ENCODE measurements at regions not wholly inside any gene's neighbourhood (a gene's known extent, or its start where the extent isn't known, plus 50 kb on each side); places are given as distances from the start of the nearest gene placed in this dataset.

DNA sequence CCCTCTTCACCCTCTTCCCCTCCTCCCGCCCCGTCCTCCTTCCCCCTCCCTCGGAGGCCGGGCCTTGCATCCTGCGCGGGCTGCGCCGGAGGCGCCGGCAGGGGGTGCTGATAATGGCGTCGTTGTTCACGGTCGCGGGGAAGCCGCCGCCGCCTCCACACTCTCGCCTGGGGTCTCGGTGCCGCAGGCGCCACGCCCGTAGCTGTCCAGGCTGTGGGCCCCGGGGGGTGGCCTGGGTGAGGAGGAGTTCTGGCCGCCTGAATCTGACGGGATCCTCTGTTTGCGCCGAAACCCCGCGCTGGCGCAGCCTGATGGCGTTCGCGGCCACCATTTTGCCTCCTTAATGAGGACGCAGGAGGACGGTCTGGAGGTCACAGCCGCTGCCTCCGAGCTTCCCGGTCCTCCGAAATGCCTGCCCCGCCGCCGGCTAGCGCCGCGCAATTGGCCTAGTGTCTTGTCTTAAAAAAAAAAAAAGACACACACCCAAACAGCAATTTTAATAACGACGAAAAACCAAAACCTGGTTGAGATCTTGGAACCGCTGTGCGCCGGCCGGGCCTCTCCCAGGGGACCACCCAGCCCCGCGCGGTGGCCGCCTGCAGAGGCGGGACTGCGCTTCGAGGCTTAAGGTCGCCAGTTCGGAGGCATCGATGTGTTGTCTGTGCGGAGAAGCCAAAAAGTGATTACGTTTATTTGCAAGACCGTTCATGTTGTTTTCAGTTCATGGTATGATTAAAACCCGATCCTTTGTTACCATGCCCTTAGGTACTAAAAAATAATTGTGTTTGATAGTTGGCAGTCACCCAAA, 106.6 kb upstream of the HNRNPU start (continued):
- 0 out of 2 replicates have a peak, but pooled peaks have one; percentile 45 for TF ChIP-seq KLF9 (tag by site-specific recombination; IDR thresholded peaks at IDR 0.05; ENCODE audit: low read depth)
- TF ChIP-seq ZNF621 (tag by site-specific recombination; IDR thresholded peaks at IDR 0.05): no peak
- peak; percentile 99 for TF ChIP-seq ZFP69B (tag by site-specific recombination; IDR thresholded peaks at IDR 0.05)
- TF ChIP-seq ZNF660 (tag by site-specific recombination; IDR thresholded peaks at IDR 0.05): peak; percentile 94
- peak; percentile 90 for TF ChIP-seq ZNF423 (tag by site-specific recombination; IDR thresholded peaks at IDR 0.05)
- TF ChIP-seq MEIS1 (CRISPR knock-in tag; IDR thresholded peaks at IDR 0.05; ENCODE audit: borderline replicate concordance): peak; percentile 41; the same call in 1 of the 2 replicates
- TF ChIP-seq ZNF555 (tag by site-specific recombination; conservative IDR thresholded peaks at IDR 0.05): no peak
- TF ChIP-seq ZEB2 (tag by site-specific recombination; IDR thresholded peaks at IDR 0.05): peak; percentile 100
- no peak for TF ChIP-seq ZNF514 (tag by site-specific recombination; IDR thresholded peaks at IDR 0.05)
- no peak for TF ChIP-seq ZNF211 (tag by site-specific recombination; IDR thresholded peaks at IDR 0.05; ENCODE audit: low read depth)
- TF ChIP-seq ZNF558 (tag by site-specific recombination; IDR thresholded peaks at IDR 0.05): 0 out of 2 replicates have a peak, but pooled peaks have one; percentile 16
- TF ChIP-seq ZNF571 (tag by site-specific recombination; IDR thresholded peaks at IDR 0.05): no peak
- TF ChIP-seq MZF1 (tag by site-specific recombination; IDR thresholded peaks at IDR 0.05; ENCODE audit: borderline replicate concordance): peak; percentile 75
- peak; percentile 97; the same call in 1 of the 2 replicates for TF ChIP-seq ZNF391 (tag by site-specific recombination; IDR thresholded peaks at IDR 0.05; ENCODE audit: borderline replicate concordance, low read depth)
- peak; percentile 99 for TF ChIP-seq ZNF335 (tag by site-specific recombination; conservative IDR thresholded peaks at IDR 0.05)
- TF ChIP-seq, protein P1, sequence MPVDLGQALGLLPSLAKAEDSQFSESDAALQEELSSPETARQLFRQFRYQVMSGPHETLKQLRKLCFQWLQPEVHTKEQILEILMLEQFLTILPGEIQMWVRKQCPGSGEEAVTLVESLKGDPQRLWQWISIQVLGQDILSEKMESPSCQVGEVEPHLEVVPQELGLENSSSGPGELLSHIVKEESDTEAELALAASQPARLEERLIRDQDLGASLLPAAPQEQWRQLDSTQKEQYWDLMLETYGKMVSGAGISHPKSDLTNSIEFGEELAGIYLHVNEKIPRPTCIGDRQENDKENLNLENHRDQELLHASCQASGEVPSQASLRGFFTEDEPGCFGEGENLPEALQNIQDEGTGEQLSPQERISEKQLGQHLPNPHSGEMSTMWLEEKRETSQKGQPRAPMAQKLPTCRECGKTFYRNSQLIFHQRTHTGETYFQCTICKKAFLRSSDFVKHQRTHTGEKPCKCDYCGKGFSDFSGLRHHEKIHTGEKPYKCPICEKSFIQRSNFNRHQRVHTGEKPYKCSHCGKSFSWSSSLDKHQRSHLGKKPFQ (tag by site-specific recombination; IDR thresholded peaks at IDR 0.05): peak; percentile 58; the same call in 1 of the 2 replicates
- TF ChIP-seq, protein P2, sequence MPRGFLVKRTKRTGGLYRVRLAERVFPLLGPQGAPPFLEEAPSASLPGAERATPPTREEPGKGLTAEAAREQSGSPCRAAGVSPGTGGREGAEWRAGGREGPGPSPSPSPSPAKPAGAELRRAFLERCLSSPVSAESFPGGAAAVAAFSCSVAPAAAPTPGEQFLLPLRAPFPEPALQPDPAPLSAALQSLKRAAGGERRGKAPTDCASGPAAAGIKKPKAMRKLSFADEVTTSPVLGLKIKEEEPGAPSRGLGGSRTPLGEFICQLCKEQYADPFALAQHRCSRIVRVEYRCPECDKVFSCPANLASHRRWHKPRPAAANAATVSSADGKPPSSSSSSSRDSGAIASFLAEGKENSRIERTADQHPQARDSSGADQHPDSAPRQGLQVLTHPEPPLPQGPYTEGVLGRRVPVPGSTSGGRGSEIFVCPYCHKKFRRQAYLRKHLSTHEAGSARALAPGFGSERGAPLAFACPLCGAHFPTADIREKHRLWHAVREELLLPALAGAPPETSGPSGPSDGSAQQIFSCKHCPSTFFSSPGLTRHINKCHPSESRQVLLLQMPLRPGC (tag by site-specific recombination; IDR thresholded peaks at IDR 0.05): peak; percentile 92
- peak; percentile 100 for TF ChIP-seq GLIS1 (tag by site-specific recombination; IDR thresholded peaks at IDR 0.05)
- TF ChIP-seq, protein P3, sequence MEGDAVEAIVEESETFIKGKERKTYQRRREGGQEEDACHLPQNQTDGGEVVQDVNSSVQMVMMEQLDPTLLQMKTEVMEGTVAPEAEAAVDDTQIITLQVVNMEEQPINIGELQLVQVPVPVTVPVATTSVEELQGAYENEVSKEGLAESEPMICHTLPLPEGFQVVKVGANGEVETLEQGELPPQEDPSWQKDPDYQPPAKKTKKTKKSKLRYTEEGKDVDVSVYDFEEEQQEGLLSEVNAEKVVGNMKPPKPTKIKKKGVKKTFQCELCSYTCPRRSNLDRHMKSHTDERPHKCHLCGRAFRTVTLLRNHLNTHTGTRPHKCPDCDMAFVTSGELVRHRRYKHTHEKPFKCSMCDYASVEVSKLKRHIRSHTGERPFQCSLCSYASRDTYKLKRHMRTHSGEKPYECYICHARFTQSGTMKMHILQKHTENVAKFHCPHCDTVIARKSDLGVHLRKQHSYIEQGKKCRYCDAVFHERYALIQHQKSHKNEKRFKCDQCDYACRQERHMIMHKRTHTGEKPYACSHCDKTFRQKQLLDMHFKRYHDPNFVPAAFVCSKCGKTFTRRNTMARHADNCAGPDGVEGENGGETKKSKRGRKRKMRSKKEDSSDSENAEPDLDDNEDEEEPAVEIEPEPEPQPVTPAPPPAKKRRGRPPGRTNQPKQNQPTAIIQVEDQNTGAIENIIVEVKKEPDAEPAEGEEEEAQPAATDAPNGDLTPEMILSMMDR (tag by site-specific recombination; IDR thresholded peaks at IDR 0.05): peak; percentile 99
- TF ChIP-seq, protein P4, sequence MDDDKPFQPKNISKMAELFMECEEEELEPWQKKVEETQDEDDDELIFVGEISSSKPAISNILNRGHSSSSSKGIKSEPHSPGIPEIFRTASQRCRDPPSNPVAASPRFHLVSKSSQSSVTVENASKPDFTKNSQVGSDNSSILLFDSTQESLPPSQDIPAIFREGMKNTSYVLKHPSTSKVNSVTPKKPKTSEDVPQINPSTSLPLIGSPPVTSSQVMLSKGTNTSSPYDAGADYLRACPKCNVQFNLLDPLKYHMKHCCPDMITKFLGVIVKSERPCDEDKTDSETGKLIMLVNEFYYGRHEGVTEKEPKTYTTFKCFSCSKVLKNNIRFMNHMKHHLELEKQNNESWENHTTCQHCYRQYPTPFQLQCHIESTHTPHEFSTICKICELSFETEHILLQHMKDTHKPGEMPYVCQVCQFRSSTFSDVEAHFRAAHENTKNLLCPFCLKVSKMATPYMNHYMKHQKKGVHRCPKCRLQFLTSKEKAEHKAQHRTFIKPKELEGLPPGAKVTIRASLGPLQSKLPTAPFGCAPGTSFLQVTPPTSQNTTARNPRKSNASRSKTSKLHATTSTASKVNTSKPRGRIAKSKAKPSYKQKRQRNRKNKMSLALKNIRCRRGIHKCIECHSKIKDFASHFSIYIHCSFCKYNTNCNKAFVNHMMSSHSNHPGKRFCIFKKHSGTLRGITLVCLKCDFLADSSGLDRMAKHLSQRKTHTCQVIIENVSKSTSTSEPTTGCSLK (tag by site-specific recombination; IDR thresholded peaks at IDR 0.05): no peak
- TF ChIP-seq GLIS2 (tag by site-specific recombination; IDR thresholded peaks at IDR 0.05): peak; percentile 100
- TF ChIP-seq ZBTB20 (tag by site-specific recombination; IDR thresholded peaks at IDR 0.05): peak; percentile 95; the same call in 1 of the 2 replicates
- TF ChIP-seq ZNF366 (tag by site-specific recombination; conservative IDR thresholded peaks at IDR 0.05): peak; percentile 99
- peak; percentile 97 for TF ChIP-seq ZBTB8A (tag by site-specific recombination; IDR thresholded peaks at IDR 0.05)
- TF ChIP-seq ZNF157 (tag by site-specific recombination; IDR thresholded peaks at IDR 0.05): no peak
- peak; percentile 99 for TF ChIP-seq ZFP37 (tag by site-specific recombination; IDR thresholded peaks at IDR 0.05)
- peak; percentile 44 for TF ChIP-seq OSR2 (tag by site-specific recombination; IDR thresholded peaks at IDR 0.05)
- peak; percentile 100 for TF ChIP-seq YY1 (tag by site-specific recombination; IDR thresholded peaks at IDR 0.05)
- TF ChIP-seq ZNF155 (tag by site-specific recombination; IDR thresholded peaks at IDR 0.05): no peak
- no peak for TF ChIP-seq ZNF202 (tag by site-specific recombination; IDR thresholded peaks at IDR 0.05; ENCODE audit: borderline replicate concordance)
- TF ChIP-seq FEZF1 (tag by site-specific recombination; IDR thresholded peaks at IDR 0.05): peak; percentile 66; the same call in 1 of the 2 replicates
- TF ChIP-seq ZNF548 (tag by site-specific recombination; IDR thresholded peaks at IDR 0.05): no peak
- TF ChIP-seq ZNF214 (tag by site-specific recombination; IDR thresholded peaks at IDR 0.05; ENCODE audit: borderline replicate concordance): no peak
- peak; percentile 97 for TF ChIP-seq ZNF561 (tag by site-specific recombination; IDR thresholded peaks at IDR 0.05; ENCODE audit: borderline replicate concordance)
- peak; percentile 98 for TF ChIP-seq ZBTB7A (tag by site-specific recombination; IDR thresholded peaks at IDR 0.05; ENCODE audit: low read depth)

Measured in HEK293 (cell line).